GM12892 (cell line): ENCODE measurements at regions not wholly inside any gene's neighbourhood (a gene's known extent, or its start where the extent isn't known, plus 50 kb on each side); places are given as distances from the start of the nearest gene placed in this dataset.

Experiments
- DNase-seq: peaks from one replicate; pipeline ENCODE4 v3.0.0; 2011; ENCODE audit not compliant: insufficient read length
- FAIRE-seq: peaks from 2 replicates; lab custom pipeline; 2011; peaks lifted over from hg19 to GRCh38; lab: Jason Lieb, UNC
- POLR2A ChIP-seq: IDR thresholded peaks from 2 replicates; pipeline ENCODE4 v1.6.1; 2011; ENCODE audit warnings: low read depth, low read length, control low read depth
- POLR2AphosphoS5 ChIP-seq: IDR thresholded peaks from 2 replicates; pipeline ENCODE4 v1.6.1; 2011; ENCODE audit warnings: low read depth, low read length, control low read depth
- TAF1 ChIP-seq: IDR thresholded peaks from 2 replicates; pipeline ENCODE4 v1.6.1; 2011; ENCODE audit warnings: low read depth, mild to moderate bottlenecking, control low read depth, low read length, borderline replicate concordance

DNA sequence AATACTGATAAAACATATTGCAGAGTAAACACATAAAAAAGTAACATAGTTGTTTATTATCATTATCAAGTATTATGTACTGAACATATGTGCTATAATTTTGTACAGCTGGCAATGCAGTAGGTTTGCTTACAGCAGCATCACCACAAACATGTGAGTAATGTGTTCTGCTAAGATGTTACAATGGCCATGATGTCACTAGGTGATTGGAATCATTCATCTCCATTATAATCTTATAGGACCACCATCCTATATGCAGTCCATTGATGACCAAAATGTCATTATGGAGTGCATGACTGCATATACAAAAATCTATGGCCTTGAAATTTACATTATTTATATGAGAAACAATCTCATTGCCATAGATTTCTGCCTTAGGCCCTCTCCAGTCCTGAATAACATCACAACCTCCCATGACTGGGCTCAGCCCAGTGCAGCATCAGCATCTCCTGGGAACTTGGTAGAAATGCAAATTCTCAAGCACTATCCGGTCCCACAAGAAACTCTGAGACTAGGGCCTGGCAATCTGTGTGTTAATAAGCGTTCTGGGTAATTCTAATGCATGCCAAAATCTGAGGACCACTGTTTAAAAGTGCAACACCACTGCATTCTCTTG lies 352.0 kb upstream of the MARCKS start:
- FAIRE-seq (no peak), DNase-seq (no peak)
- TF ChIP-seq TAF1 (no peak), POLR2AphosphoS5 (no peak), POLR2A (no peak)

DNA sequence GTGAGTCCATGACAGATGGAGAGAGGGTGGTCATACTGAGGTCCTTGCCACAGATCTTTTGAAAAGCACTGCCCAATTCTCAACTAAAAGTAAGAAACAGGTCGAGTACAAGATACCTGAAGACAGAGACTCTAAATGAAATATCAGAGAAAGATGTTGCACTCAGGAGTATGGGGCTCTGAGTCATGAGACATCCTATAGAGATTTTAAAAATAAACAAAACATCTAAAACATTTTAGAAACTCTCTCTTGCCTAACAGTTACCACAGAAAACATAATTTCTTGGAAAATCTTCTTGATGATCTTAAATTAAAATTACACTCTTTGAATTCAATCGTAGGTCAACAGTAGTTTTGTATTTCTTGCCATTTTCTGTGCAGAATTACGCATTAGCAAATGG lies 348.9 kb upstream of the MARCKS start:
- TF ChIP-seq POLR2A (no peak), POLR2AphosphoS5 (no peak), TAF1 (no peak)
- DNase-seq (no peak), FAIRE-seq (no peak)

DNA sequence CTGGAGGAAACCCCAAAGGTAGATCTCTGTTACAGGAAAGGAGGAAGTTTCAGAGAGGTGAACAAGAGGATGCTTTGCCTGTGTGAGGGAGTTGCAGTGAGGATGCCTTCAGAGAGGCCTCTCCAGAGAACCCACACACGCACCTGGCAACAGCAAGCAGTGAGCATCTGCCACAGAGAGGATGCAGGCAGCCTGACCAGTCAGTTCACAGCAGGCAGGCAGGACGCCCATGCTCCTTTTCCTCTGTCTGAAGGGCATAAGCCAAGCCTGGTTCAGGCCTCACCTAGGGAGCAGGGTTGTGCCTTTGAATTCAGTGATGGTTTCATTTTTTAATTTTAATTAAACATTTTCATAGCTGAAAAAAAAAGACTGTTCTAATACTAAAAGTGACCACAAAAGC lies 346.0 kb upstream of the MARCKS start:
- no peak for FAIRE-seq

DNA sequence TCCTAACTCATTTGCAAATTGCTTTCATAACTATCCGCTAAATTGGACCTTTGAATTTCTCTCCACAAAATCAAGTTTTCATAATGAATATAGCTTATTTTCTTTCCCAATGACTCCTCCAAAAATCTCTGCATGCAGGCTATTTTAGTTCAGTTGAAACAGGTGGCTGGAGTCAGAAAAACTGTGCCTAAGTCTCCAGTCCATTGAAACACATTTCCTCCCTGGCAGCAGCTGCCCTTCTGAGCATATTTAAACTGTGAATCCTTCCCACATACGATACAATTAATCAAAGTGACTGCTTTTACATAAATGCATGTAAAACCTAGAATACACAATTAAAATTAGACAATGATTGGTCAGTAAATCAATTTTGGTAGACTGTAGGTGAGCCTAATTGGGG lies 344.6 kb upstream of the MARCKS start:
- FAIRE-seq (no peak), DNase-seq (no peak)

More for the DNA sequence above, 346.0 kb upstream of the MARCKS start:
- no peak for DNase-seq
- no peak for TF ChIP-seq POLR2A
- no peak for TF ChIP-seq TAF1
- no peak for TF ChIP-seq POLR2AphosphoS5

DNA sequence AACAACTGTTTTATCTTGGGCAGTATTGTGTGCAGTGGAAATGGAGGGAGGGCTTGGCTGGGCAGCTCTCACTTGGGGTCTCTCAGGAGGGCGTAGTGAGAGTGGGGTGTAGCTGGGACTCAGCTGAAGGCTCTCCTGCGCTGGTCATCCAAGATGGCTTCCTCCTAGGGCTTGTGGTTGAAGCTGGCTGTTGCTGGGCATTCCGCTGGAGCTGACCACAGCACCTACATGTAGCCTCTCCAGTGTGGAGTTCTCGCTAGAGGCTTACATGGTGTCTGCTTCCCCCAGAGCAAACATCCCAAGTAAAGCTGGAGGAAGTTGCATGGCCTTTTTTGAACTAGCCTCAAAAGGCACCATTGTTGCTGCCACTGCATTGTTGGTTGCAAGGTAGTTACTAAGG lies 344.1 kb upstream of the MARCKS start:
- FAIRE-seq (no peak), DNase-seq (no peak)
- TF ChIP-seq POLR2AphosphoS5 (no peak), TAF1 (no peak), POLR2A (no peak)

More for the DNA sequence above, 344.6 kb upstream of the MARCKS start:
- TF ChIP-seq POLR2A (no peak), POLR2AphosphoS5 (no peak), TAF1 (no peak)

DNA sequence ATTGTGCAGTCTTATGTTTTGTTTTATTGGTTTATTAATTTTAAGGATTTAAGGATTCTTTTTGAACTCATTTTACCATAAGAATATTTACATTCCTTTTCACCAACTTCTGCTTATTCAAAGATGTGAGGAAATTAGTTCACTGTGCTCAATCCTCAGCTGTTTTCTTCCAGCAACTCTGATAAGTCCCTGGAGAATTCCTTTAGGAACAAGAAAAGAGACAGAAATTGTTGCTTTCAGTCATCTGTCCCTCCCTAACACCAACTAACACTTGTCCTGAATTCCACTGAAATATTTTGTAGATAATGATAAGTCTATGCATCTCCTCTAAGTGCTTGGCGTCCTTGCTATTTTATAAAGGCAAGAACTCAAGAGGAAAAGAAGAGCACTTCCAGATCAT lies 334.8 kb upstream of the MARCKS start:
- TF ChIP-seq TAF1 (no peak), POLR2AphosphoS5 (no peak), POLR2A (no peak)
- DNase-seq (no peak), FAIRE-seq (no peak)

DNA sequence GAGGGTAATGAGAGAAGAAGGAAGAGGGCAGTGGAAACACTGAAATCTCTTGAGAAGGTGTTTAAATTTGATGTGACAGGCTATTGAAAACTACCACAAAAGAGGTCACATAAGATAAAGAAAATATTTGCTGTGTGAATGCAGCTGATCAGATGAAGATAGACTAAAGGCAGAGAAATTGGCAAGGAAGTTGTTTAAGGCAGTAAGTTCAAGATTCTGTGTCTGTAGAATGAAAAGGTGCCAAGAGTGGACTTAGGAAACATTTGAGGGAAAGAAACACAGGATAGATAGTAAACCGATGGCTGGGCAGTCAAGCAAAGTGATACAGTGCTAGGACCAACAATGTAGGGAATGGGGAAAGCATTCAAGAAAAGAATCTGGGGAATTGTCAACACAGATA lies 332.3 kb upstream of the MARCKS start:
- TF ChIP-seq POLR2A (no peak), TAF1 (no peak), POLR2AphosphoS5 (no peak)
- FAIRE-seq (no peak), DNase-seq (no peak)

DNA sequence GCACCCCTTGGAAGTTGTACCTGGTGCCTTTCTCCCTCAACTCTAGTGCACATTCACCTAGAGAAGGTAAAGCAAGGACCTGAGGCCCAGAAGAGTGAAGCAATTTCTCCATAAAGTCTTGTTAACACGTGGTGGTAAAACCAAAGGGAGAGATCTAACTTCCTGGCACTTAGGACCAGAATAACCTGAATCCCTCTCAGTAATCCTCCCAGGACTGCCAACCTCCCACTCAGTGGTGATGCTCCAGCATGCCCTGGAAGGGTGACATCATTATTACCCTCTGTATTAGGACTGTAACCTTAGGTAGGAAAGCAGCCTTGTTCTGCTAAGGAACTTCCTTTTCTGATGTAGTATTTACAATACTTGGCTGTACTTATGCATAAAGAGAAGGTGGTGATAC lies 330.6 kb upstream of the MARCKS start:
- TF ChIP-seq POLR2AphosphoS5 (no peak), POLR2A (no peak), TAF1 (no peak)
- FAIRE-seq (no peak), DNase-seq (no peak)

DNA sequence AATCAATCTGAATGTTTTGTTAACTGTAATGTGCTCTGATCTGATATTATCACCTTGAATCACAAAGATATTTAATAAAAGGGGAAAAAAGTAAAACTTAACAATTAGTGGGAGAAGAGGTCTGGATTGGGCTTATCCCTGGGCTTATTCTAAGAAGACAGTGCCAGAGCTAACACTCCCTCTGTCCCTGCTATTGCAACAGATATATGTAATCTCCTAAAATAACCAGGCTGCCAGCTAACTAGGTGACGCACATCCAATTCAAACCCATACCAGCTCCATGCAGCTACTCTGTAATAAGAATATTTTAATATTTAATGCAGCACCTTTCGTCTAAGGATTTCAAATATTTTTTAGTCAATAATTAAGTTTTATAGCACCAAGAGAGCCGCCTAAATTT lies 330.1 kb upstream of the MARCKS start:
- DNase-seq: no peak
- FAIRE-seq: no peak
- TF ChIP-seq TAF1: no peak
- TF ChIP-seq POLR2A: no peak
- TF ChIP-seq POLR2AphosphoS5: no peak

DNA sequence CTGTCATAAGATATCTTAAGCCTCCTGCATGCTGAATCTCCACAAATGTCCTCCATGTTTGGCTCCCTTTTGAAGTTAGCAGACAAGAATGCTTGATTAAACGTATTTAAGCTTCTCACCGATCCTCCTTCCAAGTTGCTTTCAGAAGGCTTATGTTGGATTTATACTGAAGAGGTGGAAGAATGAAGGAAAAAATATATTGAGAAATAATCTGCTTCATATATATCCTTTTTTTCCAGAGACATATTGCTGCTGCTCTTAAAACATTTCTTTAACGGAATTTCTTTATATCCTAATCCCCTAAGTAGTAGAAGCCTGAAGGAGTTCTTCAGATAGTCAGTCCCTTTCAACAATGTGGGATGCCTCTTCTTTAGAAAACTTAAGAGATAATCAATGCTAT lies 329.0 kb upstream of the MARCKS start:
- FAIRE-seq (no peak), DNase-seq (no peak)
- TF ChIP-seq POLR2A: no peak
- TF ChIP-seq TAF1: no peak
- TF ChIP-seq POLR2AphosphoS5: no peak

DNA sequence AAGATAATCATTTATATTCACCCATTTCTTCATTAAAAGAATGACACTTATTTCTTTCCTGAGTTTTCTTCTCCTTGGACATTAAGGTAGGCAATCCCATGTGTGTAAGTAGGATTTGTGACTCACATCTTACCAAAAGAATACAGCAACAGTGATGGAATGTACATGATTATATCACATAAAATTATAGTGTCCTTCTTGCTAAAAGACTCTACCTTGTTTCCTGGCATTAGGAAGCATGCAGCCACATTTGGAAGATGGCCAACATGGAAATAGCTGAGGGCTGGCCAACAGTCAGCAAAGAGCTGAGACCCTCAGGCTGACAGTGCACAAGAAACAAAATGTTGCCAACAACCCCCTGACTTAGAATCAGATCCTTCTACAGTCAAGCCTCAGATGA lies 327.9 kb upstream of the MARCKS start:
- no peak for DNase-seq
- TF ChIP-seq POLR2AphosphoS5 (no peak), POLR2A (no peak), TAF1 (no peak)
- no peak for FAIRE-seq

DNA sequence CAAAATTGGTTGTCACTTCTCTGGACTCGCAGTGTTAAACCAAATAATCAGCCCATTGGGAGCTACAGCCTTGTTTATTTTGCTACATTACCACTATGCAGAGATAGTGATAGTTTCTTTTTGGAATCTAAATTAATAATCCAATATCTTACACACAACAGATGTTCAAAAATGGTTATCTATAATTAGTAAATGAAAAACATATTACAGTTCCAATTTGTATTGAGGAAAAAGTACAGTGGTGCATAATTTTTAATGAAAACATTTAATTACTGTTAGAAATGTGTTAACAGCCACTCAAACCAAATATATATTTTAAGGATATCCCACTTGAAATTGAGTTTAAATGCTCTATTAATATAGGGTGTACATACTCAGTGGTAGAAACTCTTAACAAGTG lies 327.3 kb upstream of the MARCKS start:
- TF ChIP-seq TAF1: no peak
- no peak for TF ChIP-seq POLR2AphosphoS5
- no peak for TF ChIP-seq POLR2A
- DNase-seq (no peak), FAIRE-seq (no peak)

DNA sequence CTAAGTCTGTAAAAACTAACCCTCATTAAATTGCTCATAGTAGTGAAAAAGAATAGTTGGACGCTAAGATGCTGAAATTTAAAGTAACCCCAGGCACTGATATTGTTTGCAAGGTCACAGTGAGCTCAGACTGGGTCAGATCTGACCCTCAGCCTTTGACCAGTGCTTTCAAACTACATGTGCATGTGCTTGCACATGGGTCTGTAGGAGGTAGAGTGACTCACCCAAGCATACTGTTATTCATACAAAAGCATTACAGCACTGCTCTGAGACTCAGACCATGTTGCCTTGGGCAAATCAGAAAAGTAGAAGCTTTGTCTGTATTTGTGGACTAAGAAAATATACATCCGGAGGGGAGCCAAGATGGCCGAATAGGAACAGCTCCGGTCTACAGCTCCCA lies 326.4 kb upstream of the MARCKS start:
- TF ChIP-seq POLR2AphosphoS5 (no peak), TAF1 (no peak), POLR2A (no peak)
- FAIRE-seq (no peak), DNase-seq (peak; percentile 0)
